Activated gamma-delta T cell treated with Interleukin-2 at 50 U/mL for 16 hours (primary cell): ENCODE measurements at regions not wholly inside any gene's neighbourhood (a gene's known extent, or its start where the extent isn't known, plus 50 kb on each side); places are given as distances from the start of the nearest gene placed in this dataset.
"Not testable (repeated sequence)": the region's sequence is repeated elsewhere in the genome, so short reads cannot be mapped to it uniquely, and the experiment has no call there.

ENCODE experiments used
- DNase-seq: peaks from one replicate; pipeline ENCODE4 v3.0.0-alpha.2; 2020

GRCh38 chr4:138487230-138487629 lies 245.1 kb upstream of the SLC7A11 start:
- no peak for DNase-seq

GRCh38 chr4:138485498-138485897 lies 243.3 kb upstream of the SLC7A11 start:
- DNase-seq: no peak

GRCh38 chr4:138475116-138475515 lies 233.0 kb upstream of the SLC7A11 start:
- DNase-seq: no peak

GRCh38 chr4:138473339-138473738 lies 231.2 kb upstream of the SLC7A11 start:
- DNase-seq: no peak

GRCh38 chr4:138460477-138461414 lies 218.6 kb upstream of the SLC7A11 start:
- no peak for DNase-seq

GRCh38 chr4:138458751-138459150 lies 216.6 kb upstream of the SLC7A11 start:
- no peak for DNase-seq

- not testable (repeated sequence) for DNase-seq
These were observed 214.2 kb upstream of the SLC7A11 start for GRCh38 chr4:138456349-138456748.

- no peak for DNase-seq
These were observed 212.9 kb upstream of the SLC7A11 start for GRCh38 chr4:138455097-138455496.

GRCh38 chr4:138452826-138453225 lies 210.7 kb upstream of the SLC7A11 start:
- DNase-seq: no peak

GRCh38 chr4:138451276-138451663 lies 209.1 kb upstream of the SLC7A11 start:
- no peak for DNase-seq

GRCh38 chr4:138450546-138451275 lies 208.6 kb upstream of the SLC7A11 start:
- DNase-seq: no peak

GRCh38 chr4:138449938-138450337 lies 207.8 kb upstream of the SLC7A11 start:
- no peak for DNase-seq

GRCh38 chr4:138448169-138448568 lies 206.0 kb upstream of the SLC7A11 start:
- no peak for DNase-seq

GRCh38 chr4:138446456-138446855 lies 204.3 kb upstream of the SLC7A11 start:
- no peak for DNase-seq

- DNase-seq: no peak
These were observed 202.9 kb upstream of the SLC7A11 start for GRCh38 chr4:138445098-138445497.

GRCh38 chr4:138444260-138444659 lies 202.1 kb upstream of the SLC7A11 start:
- no peak for DNase-seq

GRCh38 chr4:138439143-138439581 lies 197.0 kb upstream of the SLC7A11 start:
- DNase-seq: no peak

GRCh38 chr4:138438608-138439007 lies 196.5 kb upstream of the SLC7A11 start:
- no peak for DNase-seq

GRCh38 chr4:138437263-138437851 lies 195.2 kb upstream of the SLC7A11 start:
- no peak for DNase-seq

- not testable (repeated sequence) for DNase-seq
These were observed 193.6 kb upstream of the SLC7A11 start for GRCh38 chr4:138435733-138436132.

- not testable (repeated sequence) for DNase-seq
These were observed 192.9 kb upstream of the SLC7A11 start for GRCh38 chr4:138435046-138435445.

GRCh38 chr4:138428611-138429010 lies 186.5 kb upstream of the SLC7A11 start:
- DNase-seq: no peak

- no peak for DNase-seq
These were observed 184.6 kb upstream of the SLC7A11 start for GRCh38 chr4:138426786-138427185.

GRCh38 chr4:138420471-138420870 lies 178.3 kb upstream of the SLC7A11 start:
- DNase-seq: no peak
